GM19351 (cell line): ENCODE measurements at regions not wholly inside any gene's neighbourhood (a gene's known extent, or its start where the extent isn't known, plus 50 kb on each side); places are given as distances from the start of the nearest gene placed in this dataset.

Source experiments
- ATAC-seq: cut with Tn5 transposase; IDR thresholded peaks from one replicate; pipeline ENCODE4 v1.9.1; 2021; ENCODE audit warnings: mild to moderate bottlenecking, moderate library complexity; ENCODE audit not compliant: unreplicated experiment

DNA sequence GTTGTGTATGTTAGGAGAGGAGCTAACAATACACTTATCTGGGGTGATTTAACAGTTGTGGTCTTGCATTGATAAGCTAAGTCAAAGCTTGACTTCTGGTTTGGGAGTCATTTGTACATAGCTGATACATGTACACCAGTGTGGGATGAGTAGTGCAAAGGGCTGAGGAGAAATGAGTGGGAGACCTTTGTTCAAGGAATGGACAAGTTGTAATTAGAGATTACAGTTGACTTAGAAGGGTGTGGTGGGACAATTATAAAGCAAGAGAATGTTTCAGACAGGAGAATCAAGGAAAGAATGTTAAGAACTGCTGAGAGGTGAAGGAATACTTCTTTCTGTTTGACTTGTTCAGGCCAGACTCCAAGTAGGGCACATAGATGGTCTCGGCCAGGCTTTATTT is 209.7 kb upstream of the STEAP4 start:
- ATAC-seq = no peak

DNA sequence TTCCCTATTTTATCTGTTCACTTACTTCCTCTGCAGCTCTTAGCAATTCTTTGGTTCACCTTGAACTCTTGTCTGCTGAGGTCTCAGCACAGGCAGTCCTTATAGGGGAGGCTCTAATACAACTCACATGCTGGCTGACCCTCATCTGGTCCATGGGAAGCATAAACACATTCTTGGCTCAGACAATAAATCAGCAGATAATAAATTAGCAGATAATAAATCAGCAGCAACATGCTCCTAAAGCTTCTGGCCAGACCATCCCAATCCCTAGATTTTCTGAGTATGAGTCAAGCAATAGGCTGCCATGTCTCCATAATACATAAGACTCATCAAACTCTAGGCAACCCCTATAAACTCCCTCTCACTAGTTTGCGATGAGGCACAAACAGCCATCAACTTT is 208.6 kb upstream of the STEAP4 start:
- ATAC-seq = no peak

DNA sequence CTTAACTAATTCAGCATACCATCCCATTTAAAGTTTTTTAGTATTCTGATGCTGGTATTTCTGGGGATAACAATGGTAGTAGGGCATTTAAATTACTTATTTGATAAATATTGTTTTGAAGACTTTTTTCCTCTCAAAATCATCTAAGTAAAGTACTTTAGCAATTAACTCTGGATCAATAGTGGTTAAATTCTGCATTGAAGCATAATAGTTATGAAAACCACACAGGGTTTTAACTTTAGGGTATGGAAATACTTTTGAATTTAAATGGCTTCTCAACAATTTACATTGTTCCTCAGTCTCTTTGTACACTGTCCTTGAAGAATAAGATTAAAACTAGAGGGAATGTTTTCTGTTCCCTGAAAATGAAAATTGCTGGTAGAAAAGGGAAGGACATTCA is 202.6 kb upstream of the STEAP4 start:
- no peak for ATAC-seq

DNA sequence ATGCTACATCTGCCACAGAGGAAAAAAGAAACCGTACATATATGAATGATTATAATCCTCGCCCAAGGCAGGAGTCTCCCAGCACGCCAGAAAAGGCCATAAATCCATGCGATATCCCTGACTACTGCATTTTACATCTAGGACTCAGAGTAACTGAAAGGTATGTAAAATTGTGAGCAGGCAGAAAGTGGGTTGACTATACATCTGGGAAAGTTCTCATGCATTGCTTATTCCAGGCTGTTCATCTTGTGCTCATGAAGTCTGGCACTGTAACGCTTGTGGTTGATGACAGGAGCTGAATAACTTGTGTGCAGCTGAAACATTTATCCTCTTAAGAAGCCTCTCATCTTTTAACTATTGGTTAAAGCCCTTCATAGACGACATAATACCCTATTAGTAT is 193.4 kb upstream of the STEAP4 start:
- ATAC-seq = no peak

DNA sequence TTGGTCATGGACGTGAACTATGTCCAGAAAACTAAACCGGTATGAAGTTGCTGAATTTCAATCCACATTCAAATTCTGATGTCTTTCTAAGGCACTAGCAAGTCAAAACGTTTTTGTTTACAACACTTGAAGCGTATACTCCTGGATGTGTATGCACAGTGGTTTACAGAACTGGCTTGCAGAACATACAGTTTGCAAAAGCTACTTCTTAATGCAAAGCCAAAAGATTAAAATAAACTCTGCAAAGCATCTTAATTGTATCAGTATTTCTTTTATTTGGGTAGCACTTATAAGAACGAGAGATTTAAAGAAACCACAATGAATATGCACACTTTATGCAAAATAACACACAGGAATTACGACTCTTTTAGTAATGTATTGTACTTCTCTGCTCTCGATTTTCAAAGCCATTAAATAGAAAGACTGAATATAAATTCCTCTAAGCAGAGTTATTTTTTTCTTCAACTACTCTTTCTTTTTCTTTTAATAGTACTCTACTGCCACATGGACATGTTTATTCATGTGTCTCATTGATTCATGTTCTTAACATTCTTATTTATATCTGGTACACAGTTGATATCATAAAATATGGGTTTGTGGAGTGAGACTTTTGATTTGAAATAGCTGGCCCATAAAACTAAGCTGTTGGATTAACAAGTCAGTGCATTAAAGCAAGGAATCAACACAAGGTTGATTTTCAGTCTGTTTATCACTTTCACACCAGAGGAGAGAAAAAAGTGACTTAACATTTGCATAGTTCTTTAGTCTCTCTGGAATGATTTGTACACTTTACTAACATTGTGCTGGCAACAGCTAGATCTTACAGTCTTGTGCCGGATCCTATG is 189.4 kb upstream of the STEAP4 start:
- no peak for ATAC-seq

DNA sequence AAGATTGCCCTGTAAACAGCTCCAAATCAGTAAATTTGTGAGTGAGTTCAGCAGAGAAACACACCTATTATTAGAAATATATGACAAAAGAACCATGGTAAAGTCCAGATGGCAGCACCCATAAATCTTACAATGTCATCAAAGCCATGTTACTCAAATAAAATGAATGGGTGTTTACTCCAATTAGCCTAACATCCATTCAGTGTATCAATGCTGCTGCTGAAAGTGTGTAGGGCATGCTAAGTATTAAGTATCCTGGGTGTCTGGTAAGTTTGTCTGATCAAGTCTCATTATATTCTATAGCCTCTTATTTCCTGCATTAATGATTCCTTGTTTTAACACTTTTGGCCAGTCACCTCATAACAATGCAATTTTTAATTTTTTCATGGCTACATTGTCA is 185.5 kb upstream of the STEAP4 start:
- no peak for ATAC-seq

DNA sequence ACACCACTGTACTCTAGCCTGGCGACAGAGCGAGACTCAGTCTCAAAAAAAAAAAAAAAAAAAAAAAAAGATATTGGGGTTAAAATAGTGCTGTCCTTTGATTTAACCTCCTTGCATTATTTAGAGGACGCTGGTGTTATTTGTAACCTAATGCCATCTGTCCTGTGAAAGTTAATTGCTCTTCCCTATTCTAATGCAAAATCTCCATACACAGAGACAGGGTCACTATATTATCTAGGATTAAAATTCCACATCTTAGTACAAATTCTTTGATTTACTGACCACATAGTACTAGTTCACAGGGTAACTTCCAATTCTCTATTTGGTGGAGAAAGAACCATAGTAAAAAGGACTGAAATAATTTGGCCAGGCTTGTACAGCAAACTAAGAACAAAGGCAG is 184.2 kb upstream of the STEAP4 start:
- ATAC-seq = no peak

DNA sequence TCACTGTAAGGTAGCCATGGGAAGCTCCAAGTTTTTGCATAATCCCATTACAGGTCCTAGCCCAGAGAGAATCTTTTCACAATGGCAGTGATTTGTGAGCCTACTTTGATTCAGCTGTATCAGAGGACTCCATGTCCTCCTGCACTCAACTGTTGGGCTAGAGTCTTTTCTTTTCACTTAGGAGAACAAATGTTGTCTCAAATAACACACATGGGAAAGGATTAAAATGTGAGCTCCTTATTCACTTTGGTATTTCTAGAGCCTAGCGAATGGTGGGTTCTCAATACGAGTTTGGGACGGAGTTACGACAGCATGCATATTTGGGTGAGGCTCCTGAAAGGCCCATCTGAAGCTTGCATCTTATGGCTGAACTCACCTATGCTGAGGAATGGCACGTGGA is 183.5 kb upstream of the STEAP4 start:
- no peak for ATAC-seq

DNA sequence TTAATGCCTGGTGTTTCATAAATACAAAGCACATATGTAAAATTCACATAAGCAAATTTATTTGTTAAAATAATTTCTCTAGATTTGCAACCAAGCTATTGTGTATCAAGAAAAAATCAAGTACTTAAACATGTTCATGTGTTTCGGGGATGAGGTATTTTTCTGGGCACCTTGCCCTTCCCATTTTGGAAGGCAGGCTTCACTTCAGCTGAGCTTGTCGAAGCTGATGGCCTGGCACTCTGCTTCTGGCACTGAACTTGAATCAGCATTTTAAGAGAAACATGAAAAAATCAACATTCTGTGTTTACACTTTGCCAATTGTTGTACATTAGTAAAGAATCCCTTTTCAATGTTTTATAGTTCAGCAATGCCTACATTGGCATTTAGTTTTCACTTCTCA is 179.1 kb upstream of the STEAP4 start:
- no peak for ATAC-seq

DNA sequence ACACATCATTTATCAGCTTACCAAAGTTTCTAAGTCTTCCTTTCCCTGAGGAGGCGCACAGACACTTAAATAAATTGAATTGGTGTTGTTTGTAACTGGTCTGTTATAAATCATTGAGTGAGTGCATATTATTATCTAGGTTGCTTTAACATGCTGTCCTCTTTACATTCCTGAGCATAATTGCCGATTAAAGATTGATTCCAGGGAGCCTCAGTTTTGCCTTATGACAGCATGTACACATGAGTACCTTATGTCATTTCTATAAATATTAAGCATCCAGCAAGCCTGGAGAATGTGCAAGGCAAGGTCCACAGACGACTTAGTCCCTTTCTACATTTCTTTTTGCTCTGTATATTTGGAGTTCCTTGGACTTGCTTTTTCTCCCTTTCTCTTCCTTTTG is 177.9 kb upstream of the STEAP4 start:
- no peak for ATAC-seq

DNA sequence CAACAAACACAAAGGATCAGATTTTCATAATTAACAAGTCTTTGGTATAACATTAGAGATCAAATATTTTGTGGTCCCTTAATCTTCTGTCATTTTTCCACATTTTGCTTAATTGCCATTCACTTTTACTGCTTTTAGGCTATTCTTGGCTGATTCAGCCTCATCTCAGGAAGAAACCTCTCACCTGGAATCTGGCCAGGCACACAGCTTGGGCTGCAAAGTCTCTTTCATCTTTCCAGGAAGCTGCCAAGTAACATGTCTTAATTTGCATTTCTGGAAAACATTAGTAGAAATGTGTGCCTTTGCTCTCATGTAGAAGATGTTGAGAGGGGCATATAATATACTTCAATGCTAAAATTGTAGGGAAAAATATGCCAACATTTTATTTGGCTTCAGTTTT is 174.2 kb upstream of the STEAP4 start:
- no peak for ATAC-seq

DNA sequence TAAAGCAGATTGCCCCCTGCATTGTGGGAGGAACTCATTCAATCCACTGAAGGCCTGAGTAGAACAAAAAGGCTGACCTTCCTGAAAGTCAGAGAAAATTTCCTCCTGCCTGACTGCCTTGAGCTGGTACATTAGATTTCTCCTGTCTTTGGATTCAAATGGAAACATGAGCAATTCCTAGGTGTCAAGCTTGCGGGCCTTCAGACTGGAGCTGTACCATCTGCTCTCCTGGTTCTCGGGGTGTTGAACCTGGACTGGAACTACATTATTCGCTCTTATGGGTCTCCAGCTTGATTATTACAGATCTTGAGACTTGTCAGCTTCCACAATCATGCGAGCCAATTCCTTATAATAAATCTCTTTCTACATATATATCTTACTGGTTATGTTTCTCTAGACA is 173.6 kb upstream of the STEAP4 start:
- no peak for ATAC-seq

DNA sequence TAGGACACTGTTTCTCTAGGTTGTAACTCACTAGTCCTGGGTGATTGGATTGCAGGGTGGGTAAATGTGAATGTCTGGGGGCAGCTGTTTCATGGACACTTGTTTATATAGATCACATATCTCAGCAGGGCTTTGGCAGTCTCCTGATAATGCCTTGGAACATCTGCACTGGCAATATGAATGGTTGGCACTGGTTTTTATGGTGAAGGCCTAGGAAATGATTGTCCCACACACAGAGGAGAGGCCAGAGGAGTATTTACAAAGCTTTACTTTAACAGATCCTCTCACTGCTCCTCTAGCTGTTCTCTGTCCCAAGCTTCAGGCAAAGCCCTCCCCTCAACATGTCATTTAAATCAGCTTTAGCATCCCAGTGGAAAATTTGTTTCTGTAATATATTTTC is 171.3 kb upstream of the STEAP4 start:
- ATAC-seq = no peak

DNA sequence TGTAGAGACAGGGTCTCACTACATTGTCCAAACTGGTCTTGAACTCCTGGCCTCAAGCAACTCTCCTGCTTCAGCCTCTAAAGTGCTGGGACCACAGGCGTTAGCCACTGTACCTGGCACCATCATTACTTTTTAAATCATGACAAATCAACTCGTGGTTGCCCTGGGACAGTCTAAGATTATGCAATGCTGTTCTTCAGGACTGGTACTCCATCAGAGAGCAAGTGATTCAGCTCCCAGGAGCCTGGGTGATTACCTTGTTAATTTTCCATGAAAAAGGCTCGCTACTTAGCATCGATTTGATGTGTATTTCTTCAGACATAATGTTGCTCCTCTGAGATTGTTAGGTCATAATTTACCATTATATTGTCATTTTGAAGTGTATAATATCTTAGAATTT is 158.9 kb upstream of the STEAP4 start:
- ATAC-seq = no peak

DNA sequence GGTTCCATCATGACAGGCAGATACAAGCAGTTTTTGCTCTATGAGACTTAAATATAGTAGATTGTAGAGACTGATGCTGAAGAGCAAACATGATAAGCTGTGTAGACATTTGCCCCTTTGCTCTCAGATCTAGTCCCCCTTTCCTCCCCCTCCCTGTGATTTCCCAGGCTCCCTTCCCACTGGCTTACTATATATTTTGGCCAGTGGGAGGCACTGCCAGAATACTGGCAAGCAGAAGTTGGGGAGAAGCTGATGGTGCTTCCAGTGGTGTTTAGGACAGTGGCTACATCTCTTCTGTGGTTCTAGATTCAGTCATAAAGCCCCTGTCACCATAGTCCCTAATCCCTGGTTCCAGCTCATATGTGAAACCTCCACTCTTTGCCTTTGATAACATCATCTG is 156.1 kb upstream of the STEAP4 start:
- ATAC-seq = no peak

DNA sequence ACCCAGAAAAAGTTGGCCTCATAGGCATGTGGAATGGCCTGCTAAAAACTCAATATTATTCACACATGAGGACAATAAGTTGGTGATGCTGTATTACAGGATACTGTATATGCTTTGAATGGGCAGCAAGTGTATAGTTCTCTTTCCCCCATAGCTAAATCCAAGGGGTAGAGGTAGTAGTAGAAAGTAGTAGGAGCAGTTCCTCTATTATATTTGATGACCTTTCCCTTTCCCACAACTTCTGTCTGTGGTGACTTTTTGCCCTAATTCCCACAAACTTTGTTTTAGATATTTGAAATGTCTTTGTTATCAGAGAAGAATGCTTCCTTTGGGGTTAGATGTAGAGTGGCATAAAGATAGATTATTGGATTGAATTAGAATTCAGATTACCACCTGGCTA is 154.0 kb upstream of the STEAP4 start:
- ATAC-seq = no peak

DNA sequence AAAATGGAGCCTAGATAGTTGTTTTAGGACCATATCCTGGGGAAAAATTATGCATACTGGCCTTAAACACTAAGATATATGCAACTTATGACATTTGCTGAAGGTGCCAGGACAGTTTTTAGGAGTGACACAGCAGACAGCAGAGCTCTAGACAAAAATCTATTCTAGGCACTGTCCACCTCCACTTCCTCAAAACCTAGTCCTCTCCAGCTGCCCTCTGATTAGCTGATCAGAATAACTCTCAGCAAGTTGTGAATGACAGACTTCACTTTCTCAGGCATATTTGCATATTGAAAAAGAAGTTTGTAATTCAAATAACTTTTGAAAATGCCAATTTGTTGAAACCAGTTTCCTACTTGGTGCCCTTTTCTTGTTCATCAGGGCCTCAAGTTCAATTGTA is 152.3 kb upstream of the STEAP4 start:
- no peak for ATAC-seq

DNA sequence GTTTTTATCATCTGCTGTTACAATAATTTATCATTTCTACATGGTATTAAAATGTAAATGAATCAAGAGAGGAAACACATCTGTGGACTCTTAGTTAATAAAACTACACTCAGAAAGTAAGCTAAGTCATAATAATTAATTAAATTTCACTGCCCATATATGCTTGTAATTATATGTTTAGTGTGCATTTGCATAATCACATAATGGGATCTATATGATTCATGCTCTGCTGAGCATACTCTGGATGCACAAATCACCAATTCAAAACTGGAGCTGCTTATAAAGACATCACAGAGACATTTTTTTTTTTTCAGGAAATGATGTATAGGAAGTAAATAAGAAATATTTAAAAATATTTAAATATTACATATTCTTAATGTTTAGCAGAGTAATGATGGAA is 151.6 kb upstream of the STEAP4 start:
- no peak for ATAC-seq

DNA sequence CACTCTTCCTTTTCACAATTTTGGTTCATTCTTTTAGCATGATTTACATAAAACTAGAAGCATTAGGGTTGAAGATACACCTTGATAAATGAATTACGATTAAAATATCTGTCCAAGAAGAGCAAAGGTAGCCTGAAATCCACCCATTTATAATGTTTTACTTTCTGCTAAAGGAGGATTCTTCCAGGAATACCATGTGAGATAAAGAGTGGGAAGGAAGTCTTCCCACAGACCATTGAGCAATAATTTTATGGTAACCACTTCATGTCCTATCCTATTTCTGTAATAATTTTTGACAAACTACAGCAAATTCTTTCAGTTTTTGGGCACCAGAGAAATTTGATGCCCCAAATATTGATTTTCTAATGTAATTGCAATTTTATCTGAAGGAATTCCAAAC is 150.6 kb upstream of the STEAP4 start:
- no peak for ATAC-seq

DNA sequence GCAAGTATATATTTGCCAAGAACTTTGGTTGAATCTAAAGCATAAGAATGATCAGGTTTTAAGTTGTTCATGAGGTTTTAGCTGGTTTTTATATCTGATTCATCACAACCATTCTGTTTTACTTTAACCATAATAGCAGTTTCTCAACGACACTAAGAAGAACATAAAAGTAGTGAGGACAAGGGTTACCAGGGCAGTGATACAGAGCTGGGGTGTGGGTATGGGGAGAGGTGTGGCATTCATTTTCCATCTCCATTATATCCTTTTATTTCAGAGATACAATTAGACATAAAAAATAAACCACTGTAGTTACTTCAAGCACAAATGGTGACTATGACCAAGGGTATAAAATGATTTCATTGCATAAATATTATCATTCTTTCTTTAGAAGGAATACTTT is 149.8 kb upstream of the STEAP4 start:
- no peak for ATAC-seq

DNA sequence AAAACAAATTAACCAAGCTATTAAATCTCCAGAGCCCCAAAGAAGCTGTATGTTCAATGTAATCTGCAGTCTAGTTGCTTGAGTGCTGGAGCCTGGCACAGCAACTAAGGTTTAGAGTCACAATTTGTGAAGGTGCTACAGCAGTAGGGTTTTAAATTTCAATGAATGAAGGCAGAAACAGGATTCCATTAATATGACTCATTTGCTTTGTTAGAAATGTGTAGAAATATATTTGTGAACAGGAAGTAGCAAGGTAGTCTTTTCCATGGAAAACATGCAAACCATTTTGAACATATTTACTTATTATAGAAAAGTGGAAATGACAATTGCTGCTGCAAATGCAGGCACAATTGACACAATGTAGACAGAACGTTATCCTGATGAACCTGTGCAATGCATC is 149.0 kb upstream of the STEAP4 start:
- ATAC-seq = no peak

DNA sequence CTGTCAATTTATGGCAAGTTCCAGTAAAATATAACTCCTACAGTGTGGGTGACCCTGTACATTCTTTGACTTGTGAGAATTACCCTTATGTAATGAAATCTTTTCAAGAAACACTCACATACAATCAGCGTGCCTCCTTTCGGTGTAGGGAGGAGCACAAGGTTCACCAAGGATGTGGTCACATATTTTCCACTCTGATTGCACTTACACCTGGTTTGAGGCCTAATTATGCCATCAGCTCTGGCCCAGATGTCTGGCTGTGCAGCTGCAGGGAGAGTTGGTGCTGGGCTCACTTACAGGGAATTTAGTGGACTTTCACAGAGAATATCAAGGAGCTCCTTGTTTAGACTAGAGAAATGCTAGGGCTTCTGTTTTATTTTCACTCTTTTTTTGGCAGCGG is 146.0 kb upstream of the STEAP4 start:
- no peak for ATAC-seq

DNA sequence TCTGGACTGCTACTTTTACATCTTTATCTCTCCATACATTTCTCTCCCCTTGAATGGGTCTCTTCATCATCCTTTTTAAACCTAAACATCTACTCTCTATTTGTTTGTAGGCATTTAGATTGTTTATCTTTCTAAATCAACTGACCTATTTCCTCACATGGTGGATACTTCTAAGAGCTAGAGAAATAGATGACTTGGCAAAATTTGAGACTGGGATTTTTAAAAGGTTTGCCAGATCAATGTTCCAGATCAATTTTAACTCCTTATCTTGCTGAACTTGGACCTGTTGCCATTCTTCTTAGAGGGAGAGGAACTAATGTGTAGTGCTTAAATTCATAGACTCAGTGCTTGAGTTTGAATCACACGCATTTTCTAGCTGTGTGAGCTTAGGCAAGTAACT is 144.2 kb upstream of the STEAP4 start:
- ATAC-seq = no peak
